A549 (cell line): ENCODE measurements at regions not wholly inside any gene's neighbourhood (a gene's known extent, or its start where the extent isn't known, plus 50 kb on each side); places are given as distances from the start of the nearest gene placed in this dataset.

Experiments used
- ATAC-seq, 2 experiments: fragments of 200-7000 bp in 1 of 2; fragments of >200 bp in 1 of 2; cut with Nextera tagmentation in 1 of 2; cut with Tn5 transposase in 1 of 2; 3 replicates each; pipeline versions ENCODE4 v1.8.0 to v1.9.1; 2018 to 2020; ENCODE audit warnings: mild to moderate bottlenecking in 1 of 2, moderate library complexity in 1 of 2
- CTCF ChIA-PET: fragments of 300-600 bp; sonication (Branson Sonifier 250); formaldehyde crosslinking; extraction: SDS; loops from one replicate; lab custom pipeline; 2021; ENCODE audit warnings: antibody characterized with exemption, inconsistent platforms; lab: Yijun Ruan, JAX
- POLR2A ChIA-PET: fragments of 350-600 bp; formaldehyde crosslinking; extraction: SDS; loops from one replicate; lab custom pipeline; 2021; ENCODE audit warnings: antibody characterized with exemption, inconsistent platforms; lab: Yijun Ruan, JAX
- DNase-seq, 2 experiments: peaks; one replicate each; pipeline versions ENCODE4 v3.0.0 to v3.0.0-alpha.2; 2011 to 2016; ENCODE audit warnings: low read depth in 1 of 2, low spot score in 1 of 2
- FAIRE-seq: peaks from 2 replicates; lab custom pipeline; 2011; peaks lifted over from hg19 to GRCh38; lab: Jason Lieb, UNC
- H3K27ac ChIP-seq, 2 experiments: fragments of >200 bp; sonication (Bioruptor Twin); formaldehyde crosslinking; 3 replicates each; pipeline ENCODE4 v1.5.1; 2016 to 2017
- H3K4me1 ChIP-seq: fragments of >200 bp; sonication (Bioruptor Twin); formaldehyde crosslinking; 3 replicates; pipeline ENCODE4 v1.6.1; 2016
- H3K4me2 ChIP-seq: fragments of >200 bp; sonication (Bioruptor Twin); formaldehyde crosslinking; 3 replicates; pipeline ENCODE4 v1.6.1; 2016
- H3K4me3 ChIP-seq: fragments of >200 bp; sonication (Bioruptor Twin); formaldehyde crosslinking; 3 replicates; pipeline ENCODE4 v1.5.1; 2016
- H3K9me3 ChIP-seq: fragments of >200 bp; sonication (Bioruptor Twin); formaldehyde crosslinking; 3 replicates; pipeline ENCODE4 v1.6.1; 2016
- CBX8 ChIP-seq: fragments of 200-600 bp; sonication (generic); IDR thresholded peaks from 2 replicates; pipeline ENCODE4 v1.6.1; 2016
- EHF ChIP-seq: fragments of 250-450 bp; sonication (Bioruptor Pico); IDR thresholded peaks from 2 replicates; pipeline ENCODE4 v1.5.0; 2020; ENCODE audit warnings: mild to moderate bottlenecking
- EHMT2 ChIP-seq: fragments of 200-600 bp; sonication (generic); IDR thresholded peaks from 2 replicates; pipeline ENCODE4 v1.6.1; 2016; ENCODE audit warnings: antibody characterized with exemption, low read depth, mild to moderate bottlenecking, moderate library complexity
- FOSL2 ChIP-seq, 2 experiments: fragments of 450-650 bp in 1 of 2; fragments of >200 bp in 1 of 2; sonication (Bioruptor Twin) in 1 of 2; formaldehyde crosslinking; IDR thresholded peaks; 2 replicates each; pipeline versions ENCODE4 v1.5.0 to v1.6.1; 2016 to 2020; ENCODE audit warnings: mild to moderate bottlenecking in 1 of 2, moderate library complexity in 1 of 2
- HDAC2 ChIP-seq: fragments of 200-600 bp; sonication (generic); IDR thresholded peaks from 2 replicates; pipeline ENCODE4 v1.6.1; 2016
- HEYL ChIP-seq: fragments of 250-450 bp; sonication (Bioruptor Pico); IDR thresholded peaks from 2 replicates; pipeline ENCODE4 v1.8.0; 2021; ENCODE audit warnings: mild to moderate bottlenecking, moderate library complexity
- HOXB13 ChIP-seq: fragments of 250-450 bp; sonication (Bioruptor Pico); IDR thresholded peaks from 2 replicates; pipeline ENCODE4 v1.5.0; 2020; ENCODE audit warnings: low read depth, mild to moderate bottlenecking, moderate library complexity
- HOXB5 ChIP-seq: fragments of 250-450 bp; sonication (Bioruptor Pico); IDR thresholded peaks from 2 replicates; pipeline ENCODE4 v1.5.0; 2020; ENCODE audit warnings: mild to moderate bottlenecking, moderate library complexity
- JUN ChIP-seq, 2 experiments: fragments of >200 bp; sonication (Bioruptor Twin); formaldehyde crosslinking; IDR thresholded peaks; 2 replicates in 1 of 2; 3 replicates in 1 of 2; pipeline ENCODE4 v1.6.1; 2016 to 2017
- JUNB ChIP-seq: fragments of >200 bp; sonication (Bioruptor Twin); formaldehyde crosslinking; IDR thresholded peaks from 2 replicates; pipeline ENCODE4 v1.6.1; 2016
- KDM5A ChIP-seq: fragments of 200-600 bp; sonication (generic); IDR thresholded peaks from 2 replicates; pipeline ENCODE4 v1.6.1; 2016; ENCODE audit warnings: antibody characterized with exemption, mild to moderate bottlenecking
- MAFK ChIP-seq: fragments of 450-650 bp; IDR thresholded peaks from 2 replicates; pipeline ENCODE4 v1.6.1; 2014; ENCODE audit not compliant: partially characterized antibody
- NPAS2 ChIP-seq: fragments of 250-450 bp; sonication (Bioruptor Pico); IDR thresholded peaks from 2 replicates; pipeline ENCODE4 v1.8.0; 2022; ENCODE audit warnings: mild to moderate bottlenecking, moderate library complexity, borderline replicate concordance
- NR3C1 ChIP-seq: fragments of >200 bp; sonication (Bioruptor Twin); formaldehyde crosslinking; IDR thresholded peaks from 3 replicates; pipeline ENCODE4 v1.6.1; 2017
- PHF8 ChIP-seq: fragments of 200-600 bp; sonication (generic); IDR thresholded peaks from 2 replicates; pipeline ENCODE4 v1.6.1; 2016; ENCODE audit warnings: low read depth, mild to moderate bottlenecking, antibody characterized with exemption, moderate library complexity, borderline replicate concordance
- POLR2AphosphoS2 ChIP-seq: conservative IDR thresholded peaks from 2 replicates; pipeline ENCODE4 v1.6.1; 2012; ENCODE audit warnings: low read length, improper control_type of control experiment, inconsistent platforms
- RARB ChIP-seq: fragments of 250-450 bp; sonication (Bioruptor Pico); IDR thresholded peaks from 2 replicates; pipeline ENCODE4 v1.8.0; 2021; ENCODE audit warnings: mild to moderate bottlenecking, moderate library complexity
- RFX5 ChIP-seq: fragments of 450-650 bp; IDR thresholded peaks from 2 replicates; pipeline ENCODE4 v1.7.1; 2014; ENCODE audit warnings: antibody characterized with exemption, mild to moderate bottlenecking, moderate library complexity
- RNF2 ChIP-seq: fragments of 200-600 bp; sonication (generic); IDR thresholded peaks from 2 replicates; pipeline ENCODE4 v1.6.1; 2016; ENCODE audit warnings: low read depth, mild to moderate bottlenecking, antibody characterized with exemption, moderate library complexity, borderline replicate concordance
- SMC3 ChIP-seq: fragments of >200 bp; sonication (Bioruptor Twin); formaldehyde crosslinking; IDR thresholded peaks from 3 replicates; pipeline ENCODE4 v1.6.1; 2018; ENCODE audit warnings: inconsistent platforms
- TFCP2L1 ChIP-seq: fragments of 250-450 bp; sonication (Bioruptor Pico); IDR thresholded peaks from 2 replicates; pipeline ENCODE4 v1.5.0; 2021; ENCODE audit warnings: mild to moderate bottlenecking
- TP53 ChIP-seq: fragments of 250-450 bp; sonication (Bioruptor Pico); IDR thresholded peaks from 2 replicates; pipeline ENCODE4 v1.5.0; 2021; ENCODE audit warnings: mild to moderate bottlenecking, moderate library complexity
- ZFP36 ChIP-seq: fragments of 450-650 bp; IDR thresholded peaks from 2 replicates; pipeline ENCODE4 v1.6.1; 2014; ENCODE audit warnings: borderline replicate concordance; ENCODE audit not compliant: partially characterized antibody
- ZNF302 ChIP-seq: fragments of 250-450 bp; sonication (Bioruptor Pico); IDR thresholded peaks from 2 replicates; pipeline ENCODE4 v1.9.0; 2021; ENCODE audit warnings: inconsistent platforms, mild to moderate bottlenecking, moderate library complexity
- ZSCAN20 ChIP-seq: fragments of 250-450 bp; sonication (Bioruptor Pico); IDR thresholded peaks from 2 replicates; pipeline ENCODE4 v1.8.0; 2022; ENCODE audit warnings: mild to moderate bottlenecking, moderate library complexity
- WGBS: methylation state at CpG from one replicate; pipeline ENCODE4 v1.1.6; 2017; ENCODE audit errors: missing lambda C conversion rate; 5-methylcytosine and 5-hydroxymethylcytosine counted together
- TF ChIP-seq, protein P1 (sequence below): IDR thresholded peaks from 2 replicates; pipeline ENCODE4 v1.6.1; 2012
- TF ChIP-seq, protein P2 (sequence below): fragments of 150-350 bp; IDR thresholded peaks from 2 replicates; pipeline ENCODE4 v1.6.1; 2014; ENCODE audit warnings: low read depth, mild to moderate bottlenecking, low read length
- TF ChIP-seq, protein P3 (sequence below): fragments of 450-650 bp; IDR thresholded peaks from 2 replicates; pipeline ENCODE4 v1.6.1; 2014; ENCODE audit warnings: antibody characterized with exemption
- TF ChIP-seq, protein P4 (sequence below): fragments of 200-600 bp; sonication (generic); IDR thresholded peaks from 2 replicates; pipeline ENCODE4 v1.6.1; 2016; ENCODE audit warnings: antibody characterized with exemption, mild to moderate bottlenecking, moderate library complexity

DNA sequence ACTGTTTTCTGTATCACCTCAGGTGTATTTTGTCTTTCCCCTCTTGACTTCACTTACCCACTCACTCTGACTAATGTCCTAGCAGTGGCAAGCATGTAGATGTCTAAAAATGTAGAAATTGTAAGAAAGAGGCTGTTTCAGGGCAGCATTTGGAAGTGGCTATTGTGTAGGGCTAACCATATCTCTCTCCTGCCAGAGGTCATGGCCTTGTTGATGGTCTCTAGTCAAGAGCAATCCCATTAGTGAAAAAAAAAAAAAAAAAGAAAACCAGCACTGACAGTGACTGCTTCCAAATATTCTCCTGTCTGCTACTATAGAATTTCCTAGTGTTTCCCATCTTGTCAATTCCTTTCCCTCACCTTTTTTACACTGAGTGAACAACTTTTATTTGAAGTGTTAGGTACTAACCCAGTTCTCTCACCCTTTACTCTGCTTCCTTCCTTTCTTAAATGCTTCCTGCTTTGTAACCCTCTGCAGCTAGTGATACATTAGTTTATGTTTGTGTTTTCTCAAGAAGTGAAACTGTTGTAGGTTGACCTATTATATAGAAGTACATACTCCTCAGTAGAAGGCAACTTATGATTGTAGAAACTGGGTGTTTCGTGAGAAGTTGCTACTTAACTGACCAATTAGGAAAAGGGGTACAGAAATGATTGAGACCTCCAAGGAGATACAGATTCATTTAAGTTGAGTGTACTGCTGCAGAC lies 174.1 kb upstream of the PTPRK start:
- 69% methylated on average over 1 of the region's 1 CpG for WGBS
- FAIRE-seq = no peak
- ChIA-PET POLR2A (no interaction called here), CTCF (no interaction called here)
- H3K4me3 ChIP-seq = no peak overlapping the region
- ATAC-seq = no peak
- H3K4me1 ChIP-seq = peaks cover 16% of the 10 kb centered on the region
- no peak overlapping the region for H3K27ac ChIP-seq
- DNase-seq = no peak
- TF ChIP-seq PHF8 = no peak
- TF ChIP-seq FOSL2 (IDR thresholded peaks at IDR 0.05) = no peak
- TF ChIP-seq FOSL2 (CRISPR knock-in tag; IDR thresholded peaks at IDR 0.05) = no peak
- TF ChIP-seq, protein P1, sequence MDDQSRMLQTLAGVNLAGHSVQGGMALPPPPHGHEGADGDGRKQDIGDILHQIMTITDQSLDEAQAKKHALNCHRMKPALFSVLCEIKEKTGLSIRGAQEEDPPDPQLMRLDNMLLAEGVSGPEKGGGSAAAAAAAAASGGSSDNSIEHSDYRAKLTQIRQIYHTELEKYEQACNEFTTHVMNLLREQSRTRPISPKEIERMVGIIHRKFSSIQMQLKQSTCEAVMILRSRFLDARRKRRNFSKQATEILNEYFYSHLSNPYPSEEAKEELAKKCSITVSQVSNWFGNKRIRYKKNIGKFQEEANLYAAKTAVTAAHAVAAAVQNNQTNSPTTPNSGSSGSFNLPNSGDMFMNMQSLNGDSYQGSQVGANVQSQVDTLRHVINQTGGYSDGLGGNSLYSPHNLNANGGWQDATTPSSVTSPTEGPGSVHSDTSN = no peak
- TF ChIP-seq, protein P2, sequence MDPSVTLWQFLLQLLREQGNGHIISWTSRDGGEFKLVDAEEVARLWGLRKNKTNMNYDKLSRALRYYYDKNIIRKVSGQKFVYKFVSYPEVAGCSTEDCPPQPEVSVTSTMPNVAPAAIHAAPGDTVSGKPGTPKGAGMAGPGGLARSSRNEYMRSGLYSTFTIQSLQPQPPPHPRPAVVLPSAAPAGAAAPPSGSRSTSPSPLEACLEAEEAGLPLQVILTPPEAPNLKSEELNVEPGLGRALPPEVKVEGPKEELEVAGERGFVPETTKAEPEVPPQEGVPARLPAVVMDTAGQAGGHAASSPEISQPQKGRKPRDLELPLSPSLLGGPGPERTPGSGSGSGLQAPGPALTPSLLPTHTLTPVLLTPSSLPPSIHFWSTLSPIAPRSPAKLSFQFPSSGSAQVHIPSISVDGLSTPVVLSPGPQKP = no peak
- TF ChIP-seq MAFK = no peak
- TF ChIP-seq RFX5 = no peak
- TF ChIP-seq TP53 (CRISPR knock-in tag) = no peak
- no peak for TF ChIP-seq KDM5A
- TF ChIP-seq, protein P3, sequence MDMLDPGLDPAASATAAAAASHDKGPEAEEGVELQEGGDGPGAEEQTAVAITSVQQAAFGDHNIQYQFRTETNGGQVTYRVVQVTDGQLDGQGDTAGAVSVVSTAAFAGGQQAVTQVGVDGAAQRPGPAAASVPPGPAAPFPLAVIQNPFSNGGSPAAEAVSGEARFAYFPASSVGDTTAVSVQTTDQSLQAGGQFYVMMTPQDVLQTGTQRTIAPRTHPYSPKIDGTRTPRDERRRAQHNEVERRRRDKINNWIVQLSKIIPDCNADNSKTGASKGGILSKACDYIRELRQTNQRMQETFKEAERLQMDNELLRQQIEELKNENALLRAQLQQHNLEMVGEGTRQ = no peak
- no peak for TF ChIP-seq ZFP36
- TF ChIP-seq RNF2 = no peak
- TF ChIP-seq RARB (CRISPR knock-in tag) = no peak
- TF ChIP-seq HDAC2 = no peak
- TF ChIP-seq HEYL (CRISPR knock-in tag) = no peak
- no peak overlapping the region for H3K4me2 ChIP-seq
- no peaks in the 10 kb centered on the region for H3K9me3 ChIP-seq

DNA sequence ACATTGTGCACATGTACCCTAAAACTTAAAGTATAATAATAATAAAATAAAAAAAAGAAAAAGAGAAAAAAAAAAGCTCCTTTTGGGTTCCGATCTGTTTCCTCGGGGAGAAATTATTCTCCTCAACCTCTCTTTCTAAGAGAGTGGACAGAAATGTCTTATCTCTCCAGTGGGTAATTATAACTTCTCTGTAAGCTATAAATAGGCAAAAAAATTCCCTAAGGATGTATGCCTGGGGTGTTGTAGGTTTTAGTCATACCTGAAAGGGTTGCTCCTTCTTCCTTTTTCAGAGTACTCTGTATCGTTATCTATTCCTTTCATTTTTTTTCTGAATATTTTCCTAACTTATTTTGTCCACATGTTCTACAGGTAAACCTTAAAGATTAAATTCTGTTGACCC lies 169.7 kb upstream of the PTPRK start:
- Histone ChIP-seq H3K4me3 (no peak overlapping the region), H3K4me2 (no peak overlapping the region), H3K27ac (no peak overlapping the region), H3K9me3 (no peaks in the 10 kb centered on the region), H3K4me1 (no peaks in the 10 kb centered on the region)
- ChIA-PET CTCF (interaction anchor here (0.6 to 1.0 kb wide), 2 partner anchors 170 to 1096 kb away, joined by 3 read pairs; partner anchors contain the start of gene PTPRK), POLR2A (no interaction called here)
- no peak for DNase-seq
- WGBS = 95% methylated on average over 3 of the region's 3 CpGs
- no peak for ATAC-seq
- TF ChIP-seq, protein P3 = no peak
- no peak for TF ChIP-seq POLR2AphosphoS2
- no peak for TF ChIP-seq TFCP2L1 (CRISPR knock-in tag)
- no peak for TF ChIP-seq MAFK
- TF ChIP-seq, protein P4, sequence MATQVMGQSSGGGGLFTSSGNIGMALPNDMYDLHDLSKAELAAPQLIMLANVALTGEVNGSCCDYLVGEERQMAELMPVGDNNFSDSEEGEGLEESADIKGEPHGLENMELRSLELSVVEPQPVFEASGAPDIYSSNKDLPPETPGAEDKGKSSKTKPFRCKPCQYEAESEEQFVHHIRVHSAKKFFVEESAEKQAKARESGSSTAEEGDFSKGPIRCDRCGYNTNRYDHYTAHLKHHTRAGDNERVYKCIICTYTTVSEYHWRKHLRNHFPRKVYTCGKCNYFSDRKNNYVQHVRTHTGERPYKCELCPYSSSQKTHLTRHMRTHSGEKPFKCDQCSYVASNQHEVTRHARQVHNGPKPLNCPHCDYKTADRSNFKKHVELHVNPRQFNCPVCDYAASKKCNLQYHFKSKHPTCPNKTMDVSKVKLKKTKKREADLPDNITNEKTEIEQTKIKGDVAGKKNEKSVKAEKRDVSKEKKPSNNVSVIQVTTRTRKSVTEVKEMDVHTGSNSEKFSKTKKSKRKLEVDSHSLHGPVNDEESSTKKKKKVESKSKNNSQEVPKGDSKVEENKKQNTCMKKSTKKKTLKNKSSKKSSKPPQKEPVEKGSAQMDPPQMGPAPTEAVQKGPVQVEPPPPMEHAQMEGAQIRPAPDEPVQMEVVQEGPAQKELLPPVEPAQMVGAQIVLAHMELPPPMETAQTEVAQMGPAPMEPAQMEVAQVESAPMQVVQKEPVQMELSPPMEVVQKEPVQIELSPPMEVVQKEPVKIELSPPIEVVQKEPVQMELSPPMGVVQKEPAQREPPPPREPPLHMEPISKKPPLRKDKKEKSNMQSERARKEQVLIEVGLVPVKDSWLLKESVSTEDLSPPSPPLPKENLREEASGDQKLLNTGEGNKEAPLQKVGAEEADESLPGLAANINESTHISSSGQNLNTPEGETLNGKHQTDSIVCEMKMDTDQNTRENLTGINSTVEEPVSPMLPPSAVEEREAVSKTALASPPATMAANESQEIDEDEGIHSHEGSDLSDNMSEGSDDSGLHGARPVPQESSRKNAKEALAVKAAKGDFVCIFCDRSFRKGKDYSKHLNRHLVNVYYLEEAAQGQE = no peak
- TF ChIP-seq SMC3 = no peak
- no peak for TF ChIP-seq RNF2
- TF ChIP-seq HOXB13 = no peak
- no peak for TF ChIP-seq NPAS2
- TF ChIP-seq CBX8 = no peak
- TF ChIP-seq RFX5 = no peak
- TF ChIP-seq EHMT2 = no peak
- TF ChIP-seq HOXB5 (CRISPR knock-in tag) = no peak
- no peak for TF ChIP-seq FOSL2 (IDR thresholded peaks at IDR 0.05)
- TF ChIP-seq FOSL2 (CRISPR knock-in tag; IDR thresholded peaks at IDR 0.05) = no peak
- TF ChIP-seq JUNB = no peak
- no peak for TF ChIP-seq ZSCAN20
- TF ChIP-seq JUN (IDR thresholded peaks at IDR 0.05) = no peak
- no peak for TF ChIP-seq NR3C1
- TF ChIP-seq EHF (CRISPR knock-in tag) = no peak
- no peak for TF ChIP-seq ZNF302 (CRISPR knock-in tag)
- no peak for FAIRE-seq
